Right forelimb (tissue), 1 donor: ENCODE measurements at regions not wholly inside any gene's neighbourhood (a gene's known extent, or its start where the extent isn't known, plus 50 kb on each side); places are given as distances from the start of the nearest gene placed in this dataset.
"Not testable (repeated sequence)": the region's sequence is repeated elsewhere in the genome, so short reads cannot be mapped to it uniquely, and the experiment has no call there.

Source experiments
- DNase-seq: peaks from one replicate; pipeline ENCODE4 v3.0.0-alpha.2; 2018

- DNase-seq: no peak
These were observed 583.0 kb upstream of the CDH11 start for GRCh38 chr16:65704866-65705265.

- DNase-seq: no peak
These were observed 581.0 kb upstream of the CDH11 start for GRCh38 chr16:65702707-65703402.

GRCh38 chr16:65700596-65700995, 578.7 kb upstream of the CDH11 start:
- no peak for DNase-seq

GRCh38 chr16:65698791-65699321, 577.0 kb upstream of the CDH11 start:
- peak; percentile 65 for DNase-seq

GRCh38 chr16:65697521-65697920, 575.7 kb upstream of the CDH11 start:
- DNase-seq: no peak

GRCh38 chr16:65697065-65697464, 575.2 kb upstream of the CDH11 start:
- no peak for DNase-seq

GRCh38 chr16:65691846-65692245, 570.0 kb upstream of the CDH11 start:
- not testable (repeated sequence) for DNase-seq

- no peak for DNase-seq
These were observed 567.9 kb upstream of the CDH11 start for GRCh38 chr16:65689726-65690125.

GRCh38 chr16:65688301-65688700, 566.4 kb upstream of the CDH11 start:
- DNase-seq: no peak

- no peak for DNase-seq
These were observed 562.4 kb upstream of the CDH11 start for GRCh38 chr16:65684230-65684629.

- no peak for DNase-seq
These were observed 559.5 kb upstream of the CDH11 start for GRCh38 chr16:65681406-65681805.

- no peak for DNase-seq
These were observed 557.9 kb upstream of the CDH11 start for GRCh38 chr16:65679785-65680184.

GRCh38 chr16:65675161-65675560, 553.3 kb upstream of the CDH11 start:
- no peak for DNase-seq

- no peak for DNase-seq
These were observed 551.1 kb upstream of the CDH11 start for GRCh38 chr16:65672960-65673359.

GRCh38 chr16:65671071-65671470, 549.2 kb upstream of the CDH11 start:
- DNase-seq: no peak

- DNase-seq: no peak
These were observed 546.3 kb upstream of the CDH11 start for GRCh38 chr16:65668064-65668595.

GRCh38 chr16:65667011-65667578, 545.2 kb upstream of the CDH11 start:
- no peak for DNase-seq

- DNase-seq: no peak
These were observed 544.5 kb upstream of the CDH11 start for GRCh38 chr16:65666132-65666941.

GRCh38 chr16:65665586-65665985, 543.7 kb upstream of the CDH11 start:
- no peak for DNase-seq

- DNase-seq: no peak
These were observed 541.9 kb upstream of the CDH11 start for GRCh38 chr16:65663774-65664173.

GRCh38 chr16:65662256-65662655, 540.4 kb upstream of the CDH11 start:
- DNase-seq: no peak

- DNase-seq: no peak
These were observed 539.7 kb upstream of the CDH11 start for GRCh38 chr16:65661558-65661957.

GRCh38 chr16:65660390-65660789, 538.5 kb upstream of the CDH11 start:
- no peak for DNase-seq

GRCh38 chr16:65659758-65660157, 537.9 kb upstream of the CDH11 start:
- no peak for DNase-seq
